Activated CD4-positive, alpha-beta T cell treated with anti-CD3 and anti-CD28 coated beads for 4 hours (primary cell): ENCODE measurements at regions not wholly inside any gene's neighbourhood (a gene's known extent, or its start where the extent isn't known, plus 50 kb on each side); places are given as distances from the start of the nearest gene placed in this dataset.

Source experiments
- DNase-seq, 2 donors: peaks; one replicate each; pipeline ENCODE4 v3.0.0-alpha.2; 2020

- DNase-seq = no peak
These were observed 160.1 kb downstream of the TMX1 start for GRCh38 chr14:51400139-51400538.

GRCh38 chr14:51401272-51401671 is 161.2 kb downstream of the TMX1 start:
- no peak for DNase-seq

DNA sequence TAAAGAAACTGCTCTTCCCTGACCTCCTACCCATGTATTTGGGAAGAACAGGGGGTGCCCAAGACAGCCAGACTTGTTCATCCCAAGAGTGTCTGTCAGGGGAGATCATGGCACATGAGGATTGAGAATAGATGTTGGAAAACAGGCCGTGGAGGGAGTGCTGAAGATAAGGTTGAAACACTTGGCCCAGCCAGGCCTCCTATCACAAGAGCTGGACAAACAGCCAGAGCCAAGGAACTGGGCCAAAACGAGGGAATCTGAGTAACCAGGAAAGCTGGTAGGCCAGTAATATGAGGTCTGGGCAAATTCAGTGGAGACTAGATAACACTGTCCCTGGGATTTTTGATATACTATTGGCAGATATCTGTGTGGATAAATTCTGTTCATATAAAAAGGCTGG is 161.7 kb downstream of the TMX1 start:
- no peak for DNase-seq

- no peak for DNase-seq
These were observed 170.8 kb downstream of the TMX1 start for GRCh38 chr14:51410897-51411296.

DNA sequence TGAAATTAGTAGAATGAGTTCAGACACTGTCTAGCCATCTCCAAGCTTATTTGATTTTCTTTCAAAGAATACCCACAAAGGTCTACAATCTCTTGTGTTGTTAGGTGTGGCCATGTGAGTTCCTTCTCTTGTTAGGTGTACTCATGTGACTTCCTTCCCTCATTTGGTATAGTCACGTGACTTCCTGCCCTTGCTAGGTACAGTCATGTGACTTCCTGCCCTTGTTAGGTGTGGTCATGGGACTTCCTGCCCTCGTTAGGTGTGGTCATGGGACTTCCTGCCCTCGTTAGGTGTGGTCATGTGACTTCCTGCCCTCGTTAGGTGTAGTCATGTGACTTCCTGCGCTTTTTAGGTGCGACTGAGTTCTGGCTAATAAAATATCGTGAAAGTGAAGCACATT is 179.6 kb downstream of the TMX1 start:
- DNase-seq = peak in 1 of 2 donors; percentile 6

DNA sequence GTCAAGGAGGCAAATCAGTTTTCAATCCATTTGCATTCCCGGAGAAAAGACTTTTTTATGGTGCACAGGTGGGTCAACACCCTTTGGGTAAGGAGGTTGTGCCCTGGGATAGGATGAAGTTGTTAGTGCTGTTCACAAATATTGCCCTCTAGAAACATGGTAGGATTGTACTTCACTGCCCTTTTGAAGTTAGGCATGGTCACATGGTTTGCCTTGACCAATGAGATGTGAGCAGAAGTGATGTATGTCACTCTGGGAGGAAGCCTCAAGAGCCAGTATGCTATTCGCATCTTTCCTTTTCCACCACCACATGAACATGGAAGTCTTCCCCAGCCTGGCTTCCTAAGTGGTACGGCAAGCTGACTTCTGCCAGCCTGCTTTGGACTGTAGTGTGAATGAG is 182.7 kb downstream of the TMX1 start:
- DNase-seq = no peak

DNA sequence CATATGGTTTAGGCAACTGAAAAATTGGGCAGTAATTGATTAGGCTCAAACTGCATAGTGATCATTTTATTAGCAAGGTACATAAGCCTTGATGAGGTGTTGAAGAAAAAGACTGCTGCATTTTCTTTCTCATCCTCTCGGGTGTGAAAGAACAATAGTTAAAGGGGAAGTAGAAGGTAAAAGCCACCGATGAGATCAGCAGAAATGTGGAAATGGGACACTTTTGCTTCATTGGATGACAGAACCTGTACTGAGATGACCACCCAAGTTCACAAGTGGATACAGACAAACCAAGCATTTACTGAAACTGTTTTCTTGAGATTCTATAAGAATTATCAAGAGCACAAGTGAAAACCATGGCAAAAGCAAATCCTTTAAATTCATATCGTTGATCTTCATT is 184.0 kb downstream of the TMX1 start:
- DNase-seq = no peak

- no peak for DNase-seq
These were observed 184.7 kb downstream of the TMX1 start for GRCh38 chr14:51424561-51425251.

GRCh38 chr14:51428981-51429380 is 188.9 kb downstream of the TMX1 start:
- no peak for DNase-seq

DNA sequence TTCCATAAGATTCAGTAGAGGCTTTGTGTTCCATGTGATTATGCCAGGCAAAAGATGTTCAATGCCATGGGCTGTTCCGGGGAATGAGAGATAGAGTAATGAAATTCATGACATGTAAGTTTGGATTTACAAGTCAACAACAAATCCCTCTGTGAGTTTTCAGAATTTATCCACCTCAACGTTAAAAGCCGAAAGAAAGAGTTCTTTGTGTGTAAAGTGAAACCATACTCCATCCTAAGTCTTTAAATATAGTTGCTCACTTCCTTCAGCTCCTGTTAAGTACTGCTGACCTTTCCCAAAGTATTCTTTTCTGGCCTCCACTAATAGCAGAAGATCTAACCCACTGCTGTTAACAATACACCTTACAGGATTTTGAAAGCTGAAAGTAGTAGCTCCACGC is 190.0 kb downstream of the TMX1 start:
- DNase-seq = no peak

- DNase-seq = no peak
These were observed 190.6 kb downstream of the TMX1 start for GRCh38 chr14:51430633-51431032.

DNA sequence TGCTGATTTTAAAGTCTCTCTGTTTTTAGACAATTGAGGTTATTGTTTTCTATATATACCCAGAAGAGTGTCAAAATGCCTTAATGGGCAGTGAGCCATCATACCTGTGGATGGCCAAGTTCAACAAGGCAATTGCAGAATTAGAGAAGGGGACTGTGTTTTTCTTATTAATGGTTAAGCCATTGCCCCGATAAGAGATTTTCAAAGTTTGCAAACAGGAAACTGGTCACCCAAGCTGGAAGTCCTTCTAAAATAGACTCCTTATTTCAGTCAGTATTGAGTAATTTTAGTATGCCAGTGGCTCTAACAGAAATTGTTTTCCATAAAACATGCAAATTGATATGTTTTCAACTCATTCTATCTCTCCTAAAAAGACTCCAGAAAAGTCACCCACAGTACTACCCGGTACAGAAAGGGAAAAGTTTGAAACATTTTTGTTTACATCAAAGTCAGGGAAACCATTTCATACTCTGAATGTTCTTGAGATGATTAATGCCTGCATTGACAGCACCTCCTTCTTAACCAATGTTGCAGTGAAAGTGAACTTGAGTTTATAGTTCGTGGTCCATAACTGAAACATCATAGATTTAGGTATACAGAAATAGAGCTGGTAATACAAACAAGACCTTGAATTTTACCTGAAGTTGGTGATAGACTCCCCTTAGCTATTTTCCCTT is 191.1 kb downstream of the TMX1 start:
- no peak for DNase-seq

- no peak for DNase-seq
These were observed 191.7 kb downstream of the TMX1 start for GRCh38 chr14:51431741-51432140.

DNA sequence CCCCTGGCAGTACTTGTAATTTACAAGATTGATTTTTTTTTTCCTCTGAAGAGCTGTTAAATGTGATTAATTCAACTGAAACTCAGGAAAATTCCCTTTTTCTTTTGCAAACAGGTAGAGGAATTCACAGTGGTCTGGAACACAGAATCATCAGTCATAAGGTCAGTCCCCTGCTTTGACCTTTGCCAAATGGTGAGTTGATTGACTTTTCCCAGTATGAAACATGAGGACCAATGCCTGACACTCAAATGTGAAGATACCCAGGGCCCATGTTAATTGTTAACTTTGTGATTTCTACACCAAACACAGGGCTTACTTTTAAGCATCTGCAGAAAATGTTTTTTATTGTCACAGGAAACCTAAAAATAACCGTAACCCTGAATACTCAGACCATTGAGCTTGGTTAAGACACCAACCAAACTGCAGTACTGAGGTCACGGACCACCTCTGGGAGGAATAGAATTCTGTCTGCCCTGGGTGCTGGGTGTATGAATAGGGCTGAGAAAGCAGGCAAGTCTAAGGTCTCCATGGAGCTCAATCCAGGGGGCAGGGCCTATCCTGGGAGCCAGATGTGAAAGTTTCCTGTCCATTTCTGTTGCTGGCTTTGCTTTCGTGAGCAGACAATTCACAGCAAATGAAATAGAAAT is 192.4 kb downstream of the TMX1 start:
- DNase-seq = no peak

DNA sequence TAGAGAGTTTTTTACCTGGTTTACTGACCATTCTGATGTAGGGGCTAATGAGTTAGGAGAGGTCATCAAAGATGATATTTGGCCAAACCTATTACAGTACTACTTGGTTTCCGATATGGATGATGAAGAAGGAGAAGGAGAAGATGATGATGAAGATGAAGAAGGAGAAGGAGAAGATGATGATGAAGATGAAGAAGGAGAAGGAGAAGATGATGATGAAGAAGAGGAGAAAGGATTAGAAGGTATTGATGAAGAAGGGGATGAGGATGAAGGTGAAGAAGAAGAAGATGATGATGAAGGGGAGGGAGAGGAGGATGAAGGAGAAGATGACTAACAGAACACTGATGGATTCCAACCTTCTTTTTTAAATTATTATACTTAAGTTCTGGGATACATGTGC is 196.6 kb downstream of the TMX1 start:
- no peak for DNase-seq

GRCh38 chr14:51439896-51440295 is 199.8 kb downstream of the TMX1 start:
- DNase-seq = no peak

DNA sequence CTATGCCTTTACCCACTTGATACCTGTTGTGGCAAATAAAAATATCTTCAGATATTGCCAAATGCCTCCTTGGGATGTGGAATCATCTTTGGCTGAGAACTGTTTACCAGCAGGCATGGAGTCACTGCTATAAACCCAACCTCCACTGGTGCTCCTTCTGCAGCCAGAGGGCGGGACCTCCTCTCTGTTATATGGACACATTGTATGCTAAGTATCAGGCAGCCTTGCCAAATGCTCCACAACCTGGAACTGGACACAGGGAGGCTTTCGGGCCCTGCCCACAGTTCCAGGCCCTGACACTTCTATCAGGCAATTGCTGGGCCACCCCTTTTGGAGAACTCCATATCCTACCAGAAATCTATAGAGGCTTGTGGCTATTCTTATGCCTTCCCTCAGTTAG is 201.0 kb downstream of the TMX1 start:
- DNase-seq = no peak

DNA sequence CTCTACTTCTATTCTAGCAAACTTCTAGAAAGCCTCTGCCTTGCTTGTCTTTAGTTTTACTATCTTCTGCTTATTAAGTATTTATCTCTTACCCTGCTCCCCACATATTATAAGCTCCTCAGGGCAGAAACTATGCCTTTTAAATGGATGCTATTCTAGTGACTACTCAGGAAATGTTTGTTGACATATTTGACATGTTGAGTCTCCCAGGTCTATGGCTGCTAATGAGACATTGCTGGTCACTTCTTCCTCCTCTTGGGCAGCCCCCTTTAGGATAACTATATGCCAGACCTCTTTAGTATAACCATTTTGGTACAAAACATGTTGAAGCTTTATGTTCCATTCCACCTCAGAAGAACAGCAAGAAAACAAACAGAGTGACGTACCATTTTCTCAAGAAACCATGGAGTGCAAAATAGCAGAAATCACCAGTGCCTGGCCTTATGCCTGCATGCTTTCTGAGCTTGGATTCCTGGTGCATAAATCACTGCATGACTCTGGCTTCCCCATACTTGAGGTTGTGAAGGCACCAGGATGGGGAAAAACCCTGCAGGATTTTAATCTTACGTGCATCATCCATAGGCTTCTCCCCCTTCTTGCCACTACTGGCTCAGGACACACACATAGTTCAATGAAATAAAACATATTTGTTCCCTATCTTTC is 202.6 kb downstream of the TMX1 start:
- DNase-seq = no peak

- no peak for DNase-seq
These were observed 203.4 kb downstream of the TMX1 start for GRCh38 chr14:51443195-51444018.

GRCh38 chr14:51444353-51445000 is 204.4 kb downstream of the TMX1 start:
- DNase-seq = no peak

DNA sequence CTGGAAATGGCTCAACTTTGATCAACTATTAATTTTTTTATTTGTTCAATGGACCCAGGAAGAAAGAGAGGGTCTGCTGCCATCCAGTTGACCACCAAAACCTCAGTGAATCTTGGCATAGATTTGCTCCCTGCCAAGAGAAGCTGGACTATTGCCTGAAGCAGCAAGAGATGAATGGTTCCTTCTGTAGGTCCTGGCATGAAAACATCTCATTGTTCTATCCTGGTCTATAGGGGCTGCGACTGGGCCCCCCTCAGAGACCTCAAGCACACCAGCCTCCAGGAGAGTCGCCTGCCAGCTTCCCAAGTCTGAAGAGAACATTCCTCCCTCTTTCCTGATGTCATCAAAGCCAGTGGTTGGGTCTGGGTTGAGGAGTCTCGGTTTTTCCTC is 204.9 kb downstream of the TMX1 start:
- no peak for DNase-seq

DNA sequence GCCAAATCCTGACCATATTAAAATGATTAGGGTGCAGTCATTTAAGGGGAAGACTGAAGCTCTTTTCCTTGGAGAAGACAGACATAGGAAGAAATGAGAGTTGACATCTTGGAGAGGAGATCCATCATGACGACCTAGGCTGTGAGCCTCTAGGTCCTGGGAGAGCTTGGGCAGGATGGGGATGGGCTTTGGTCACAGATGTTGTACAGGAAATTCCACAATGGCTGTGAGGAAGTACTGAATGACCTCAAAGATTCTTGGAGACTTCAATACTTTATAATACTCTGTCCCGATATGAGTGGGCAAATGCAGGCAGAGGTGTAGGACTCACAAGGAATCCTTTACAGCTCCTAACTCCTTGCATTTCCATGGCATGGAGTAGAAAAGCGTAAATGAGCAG is 204.9 kb upstream of the FRMD6 start:
- DNase-seq = no peak
